ENCODE measurements at regions not wholly inside any gene's neighbourhood (a gene's known extent, or its start where the extent isn't known, plus 50 kb on each side); places are given as distances from the start of the nearest gene placed in this dataset.

DNA sequence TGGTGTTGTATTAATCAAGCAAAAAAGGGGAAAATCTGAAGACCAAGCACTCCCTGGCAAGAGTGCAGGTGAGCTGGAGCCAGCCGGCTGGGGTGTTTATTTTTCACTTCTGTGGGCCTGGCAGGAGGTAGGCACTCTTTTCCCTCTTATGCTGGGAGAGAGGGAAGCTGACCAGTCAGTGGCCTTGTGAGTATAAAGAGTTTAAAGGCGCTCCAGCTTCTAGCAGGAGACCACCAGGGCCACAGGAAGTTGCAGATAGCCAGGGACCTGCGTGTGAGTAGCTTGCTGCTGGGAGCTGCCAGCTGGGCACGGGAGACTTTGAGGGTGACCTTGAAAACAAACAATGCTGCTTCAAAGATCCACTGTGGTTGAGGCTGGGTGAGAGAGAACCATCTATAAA lies 217.4 kb upstream of the PWP1 start:
- TF ChIP-seq, protein P1, sequence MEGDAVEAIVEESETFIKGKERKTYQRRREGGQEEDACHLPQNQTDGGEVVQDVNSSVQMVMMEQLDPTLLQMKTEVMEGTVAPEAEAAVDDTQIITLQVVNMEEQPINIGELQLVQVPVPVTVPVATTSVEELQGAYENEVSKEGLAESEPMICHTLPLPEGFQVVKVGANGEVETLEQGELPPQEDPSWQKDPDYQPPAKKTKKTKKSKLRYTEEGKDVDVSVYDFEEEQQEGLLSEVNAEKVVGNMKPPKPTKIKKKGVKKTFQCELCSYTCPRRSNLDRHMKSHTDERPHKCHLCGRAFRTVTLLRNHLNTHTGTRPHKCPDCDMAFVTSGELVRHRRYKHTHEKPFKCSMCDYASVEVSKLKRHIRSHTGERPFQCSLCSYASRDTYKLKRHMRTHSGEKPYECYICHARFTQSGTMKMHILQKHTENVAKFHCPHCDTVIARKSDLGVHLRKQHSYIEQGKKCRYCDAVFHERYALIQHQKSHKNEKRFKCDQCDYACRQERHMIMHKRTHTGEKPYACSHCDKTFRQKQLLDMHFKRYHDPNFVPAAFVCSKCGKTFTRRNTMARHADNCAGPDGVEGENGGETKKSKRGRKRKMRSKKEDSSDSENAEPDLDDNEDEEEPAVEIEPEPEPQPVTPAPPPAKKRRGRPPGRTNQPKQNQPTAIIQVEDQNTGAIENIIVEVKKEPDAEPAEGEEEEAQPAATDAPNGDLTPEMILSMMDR (conservative IDR thresholded peaks at IDR 0.05), result no peak
- Mint-ChIP-seq H3K36me3 (no peaks in the 10 kb centered on the region), H3K27ac (peak overlapping the region; percentile 47), H3K27me3 (no peaks in the 10 kb centered on the region), H3K4me1 (ENCODE audit: unreplicated experiment) (peaks cover 25% of the 10 kb centered on the region), H3K4me3 (no peak overlapping the region), H3K9me3 (no peaks in the 10 kb centered on the region)
- DNase-seq (ENCODE audit: extremely low spot score, unreplicated experiment), result no peak

DNA sequence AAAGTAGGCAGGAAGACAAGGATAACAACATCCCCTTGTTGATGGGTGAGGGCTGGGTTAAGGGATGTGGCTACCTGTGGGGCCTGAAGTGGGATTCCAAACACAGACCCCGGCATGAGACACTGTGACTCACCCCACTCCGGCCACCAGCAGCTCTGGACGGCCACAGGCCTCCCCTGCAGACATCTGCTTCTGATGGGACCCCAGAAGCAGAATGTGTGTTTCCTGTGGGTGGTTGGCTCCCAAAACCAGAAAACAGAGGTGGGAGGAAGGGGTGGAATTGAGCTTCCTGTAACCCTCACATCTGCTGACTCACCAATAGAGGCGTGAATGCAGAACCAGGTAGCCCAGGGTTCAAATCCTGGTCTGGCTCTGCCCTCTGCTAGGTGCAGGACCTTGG lies 216.6 kb upstream of the PWP1 start:
- Mint-ChIP-seq H3K4me3 (no peak overlapping the region), H3K4me1 (ENCODE audit: unreplicated experiment) (peaks cover 25% of the 10 kb centered on the region), H3K27me3 (no peaks in the 10 kb centered on the region), H3K9me3 (no peaks in the 10 kb centered on the region), H3K36me3 (no peaks in the 10 kb centered on the region), H3K27ac (no peak overlapping the region)
- no peak for DNase-seq (ENCODE audit: extremely low spot score, unreplicated experiment)
- TF ChIP-seq, protein P1 (conservative IDR thresholded peaks at IDR 0.05), result no peak

DNA sequence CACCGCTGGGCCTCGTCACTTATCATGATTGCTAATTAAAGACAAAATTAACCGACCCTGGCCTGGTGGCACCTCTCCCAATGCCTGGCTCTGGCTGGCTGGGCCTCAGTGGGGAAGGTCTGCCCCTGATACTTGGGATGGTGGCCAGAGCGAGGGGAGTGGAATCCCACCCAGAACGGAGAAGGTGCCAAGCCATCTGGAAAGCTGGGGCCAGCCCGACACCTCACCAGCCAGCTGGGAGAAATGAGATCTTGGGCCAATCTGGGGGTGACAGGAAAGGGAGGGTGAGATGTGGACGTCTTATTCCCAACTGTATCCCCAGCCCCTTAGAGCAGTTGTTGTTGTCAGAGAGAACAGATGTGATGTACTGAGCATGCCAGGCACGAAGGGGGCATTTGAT lies 215.0 kb upstream of the PWP1 start:
- Mint-ChIP-seq H3K4me3 (no peak overlapping the region), H3K9me3 (no peaks in the 10 kb centered on the region), H3K36me3 (no peaks in the 10 kb centered on the region), H3K4me1 (ENCODE audit: unreplicated experiment) (peaks cover 23% of the 10 kb centered on the region), H3K27ac (no peak overlapping the region), H3K27me3 (no peaks in the 10 kb centered on the region)
- TF ChIP-seq, protein P1 (conservative IDR thresholded peaks at IDR 0.05), result no peak
- DNase-seq (ENCODE audit: extremely low spot score, unreplicated experiment), result no peak

DNA sequence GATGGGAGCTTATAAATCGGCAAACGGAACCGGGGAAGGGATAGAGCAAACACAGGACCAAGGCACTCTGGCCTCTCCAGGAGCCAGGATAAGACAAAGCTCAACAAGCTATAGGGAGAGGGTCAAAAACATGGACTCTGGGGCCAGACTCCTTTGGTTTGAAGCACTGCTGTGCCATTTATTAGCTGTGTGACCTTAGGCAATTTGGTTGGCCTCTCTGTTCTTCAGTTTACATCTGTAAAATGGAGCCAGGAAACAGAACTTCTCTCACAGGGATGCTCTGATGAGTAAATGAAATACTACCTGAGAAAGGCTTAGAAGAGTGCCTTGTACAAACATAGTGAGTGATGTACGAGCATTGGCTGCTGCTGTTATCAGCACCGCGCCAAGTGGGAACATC lies 213.3 kb upstream of the PWP1 start:
- TF ChIP-seq, protein P1 (conservative IDR thresholded peaks at IDR 0.05), result no peak
- H3K27me3 Mint-ChIP-seq, result no peaks in the 10 kb centered on the region
- DNase-seq (ENCODE audit: extremely low spot score, unreplicated experiment), result no peak
- H3K36me3 Mint-ChIP-seq, result no peaks in the 10 kb centered on the region
- H3K4me1 Mint-ChIP-seq (ENCODE audit: unreplicated experiment), result peaks cover 12% of the 10 kb centered on the region
- H3K27ac Mint-ChIP-seq, result no peak overlapping the region
- no peaks in the 10 kb centered on the region for H3K9me3 Mint-ChIP-seq
- H3K4me3 Mint-ChIP-seq, result no peak overlapping the region

DNA sequence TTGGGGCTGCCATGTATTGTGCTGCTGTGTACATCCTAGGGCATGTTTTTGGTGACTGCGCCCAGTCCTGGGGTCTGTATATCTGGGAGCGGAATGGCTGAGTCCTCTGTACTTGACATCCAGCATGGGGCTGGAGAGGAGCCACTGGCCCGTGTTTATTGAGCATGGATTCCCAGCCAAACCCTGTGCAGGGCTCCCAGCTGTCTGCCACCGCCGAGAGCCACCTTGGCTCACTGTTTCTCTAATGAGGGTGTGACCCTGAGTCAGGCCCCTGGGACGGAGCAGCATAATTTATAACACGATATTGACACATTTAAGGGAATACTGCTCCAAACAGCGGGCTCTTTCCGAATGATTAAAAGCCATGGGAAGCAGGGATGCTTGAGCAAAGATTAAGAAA lies 211.5 kb upstream of the PWP1 start:
- Mint-ChIP-seq H3K36me3 (no peaks in the 10 kb centered on the region), H3K27ac (no peak overlapping the region), H3K4me1 (ENCODE audit: unreplicated experiment) (peaks cover 4% of the 10 kb centered on the region), H3K4me3 (no peak overlapping the region), H3K9me3 (no peaks in the 10 kb centered on the region), H3K27me3 (no peaks in the 10 kb centered on the region)
- no peak for DNase-seq (ENCODE audit: extremely low spot score, unreplicated experiment)
- TF ChIP-seq, protein P1 (conservative IDR thresholded peaks at IDR 0.05), result no peak

All from type B pancreatic cell (in vitro differentiated cells).